GM12878 (cell line): ENCODE measurements at regions not wholly inside any gene's neighbourhood (a gene's known extent, or its start where the extent isn't known, plus 50 kb on each side); places are given as distances from the start of the nearest gene placed in this dataset.

Experiments
- ATAC-seq: fragments of 200-7000 bp; cut with Tn5 transposase; 3 replicates; pipeline ENCODE4 v1.9.1; 2020; ENCODE audit warnings: mild to moderate bottlenecking, moderate library complexity
- BruUV-seq: library from RNA; stranded (reverse); fragments of 400-500 nt; replicated peaks from 2 replicates; lab custom pipeline; 2021; lab: Mats Ljungman, UMichigan
- CTCF ChIA-PET: fragments of 300-600 bp; sonication (Branson Sonifier 250); formaldehyde crosslinking; extraction: SDS; loops from one replicate; lab custom pipeline; 2021; ENCODE audit warnings: inconsistent platforms; lab: Yijun Ruan, JAX
- POLR2A ChIA-PET: fragments of 350-600 bp; formaldehyde crosslinking; extraction: SDS; loops from one replicate; lab custom pipeline; 2021; ENCODE audit warnings: inconsistent platforms; lab: Charles Lee
- RAD21 ChIA-PET: fragments of 300-600 bp; sonication (Branson Sonifier 250); formaldehyde crosslinking; loops from one replicate; lab custom pipeline; 2023; ENCODE audit warnings: antibody characterized with exemption; ENCODE audit not compliant: unreplicated experiment; lab: Charles Lee
- SMC1A ChIA-PET: fragments of 300-600 bp; sonication (Branson Sonifier 250); formaldehyde crosslinking; loops from one replicate; lab custom pipeline; 2023; ENCODE audit not compliant: unreplicated experiment, uncharacterized antibody; lab: Charles Lee
- DNase-seq: peaks from one replicate; pipeline ENCODE4 v3.0.0-alpha.2; 2011; ENCODE audit warnings: low read depth, low spot score
- FAIRE-seq: peaks from 3 replicates; lab custom pipeline; 2011; peaks lifted over from hg19 to GRCh38; lab: Jason Lieb, UNC
- H2AFZ ChIP-seq: 2 replicates; pipeline ENCODE4 v1.6.0; 2011; ENCODE audit warnings: low read depth, low read length, control low read depth; ENCODE audit not compliant: control insufficient read depth
- H3K27ac ChIP-seq: 2 replicates; pipeline ENCODE4 v1.5.1; 2011; ENCODE audit warnings: control low read depth; ENCODE audit not compliant: control insufficient read depth, insufficient read depth
- H3K27me3 ChIP-seq, 2 experiments: replicated peaks in 1 of 2; 2 replicates each; pipeline versions ENCODE4 v1.6.0 to v1.6.1; 2011; ENCODE audit warnings: low read length in 1 of 2; ENCODE audit not compliant: control insufficient read depth in 2 of 2, insufficient read depth in 2 of 2
- H3K36me3 ChIP-seq, 2 experiments: 2 replicates each; pipeline ENCODE4 v1.5.1; 2011; ENCODE audit warnings: low read length in 1 of 2; ENCODE audit not compliant: control insufficient read depth in 2 of 2, insufficient read depth in 2 of 2
- H3K4me1 ChIP-seq: 2 replicates; pipeline ENCODE4 v1.6.1; 2011; ENCODE audit warnings: mild to moderate bottlenecking, low read length, moderate library complexity, mixed read lengths; ENCODE audit not compliant: control insufficient read depth, insufficient read depth
- H3K4me2 ChIP-seq: 2 replicates; pipeline ENCODE4 v1.6.0; 2011; ENCODE audit warnings: control low read depth; ENCODE audit not compliant: control insufficient read depth, insufficient read depth
- H3K4me3 ChIP-seq: fragments of 200-600 bp; sonication (generic); 2 replicates; pipeline ENCODE4 v1.5.1; 2016
- H3K79me2 ChIP-seq: 2 replicates; pipeline ENCODE4 v1.6.0; 2011; ENCODE audit warnings: low read length; ENCODE audit not compliant: control insufficient read depth, insufficient read depth
- H3K9ac ChIP-seq: 2 replicates; pipeline ENCODE4 v1.8.0; 2011; ENCODE audit warnings: low read length, control low read depth, mixed read lengths; ENCODE audit not compliant: control insufficient read depth, insufficient read depth
- H3K9me3 ChIP-seq: replicated peaks from 3 replicates; pipeline ENCODE4 v1.5.1; 2011; ENCODE audit warnings: mild to moderate bottlenecking, low read length; ENCODE audit not compliant: control insufficient read depth, insufficient read depth
- H4K20me1 ChIP-seq: 2 replicates; pipeline ENCODE4 v1.6.0; 2011; ENCODE audit not compliant: control insufficient read depth, insufficient read depth
- CHD4 ChIP-seq: fragments of 200-600 bp; sonication (generic); IDR thresholded peaks from 2 replicates; pipeline ENCODE4 v1.6.1; 2016; ENCODE audit warnings: mild to moderate bottlenecking
- CREM ChIP-seq: IDR thresholded peaks from 2 replicates; pipeline ENCODE4 v1.6.1; 2014; ENCODE audit warnings: antibody characterized with exemption, low read depth
- EP300 ChIP-seq, 2 experiments: fragments of 150-350 bp in 1 of 2; IDR thresholded peaks; 2 replicates each; pipeline ENCODE4 v1.6.1; 2011 to 2012; ENCODE audit warnings: low read depth in 2 of 2, low read length in 2 of 2, borderline replicate concordance in 1 of 2, improper control_type of control experiment in 1 of 2, inconsistent platforms in 1 of 2; ENCODE audit not compliant: control insufficient read depth in 1 of 2
- IRF4 ChIP-seq: IDR thresholded peaks from 2 replicates; pipeline ENCODE4 v1.6.1; 2011; ENCODE audit warnings: low read depth, low read length
- NFXL1 ChIP-seq: fragments of 450-650 bp; IDR thresholded peaks from 2 replicates; pipeline ENCODE4 v1.6.1; 2017; ENCODE audit warnings: antibody characterized with exemption, mild to moderate bottlenecking, borderline replicate concordance
- PAX5 ChIP-seq: IDR thresholded peaks from 2 replicates; pipeline ENCODE4 v1.6.1; 2011; ENCODE audit warnings: low read depth, low read length, borderline replicate concordance
- PAX8 ChIP-seq: fragments of 450-650 bp; IDR thresholded peaks from 2 replicates; pipeline ENCODE4 v1.6.1; 2017; ENCODE audit warnings: mild to moderate bottlenecking, moderate library complexity
- POLR2AphosphoS2 ChIP-seq: IDR thresholded peaks from 2 replicates; pipeline ENCODE4 v1.6.1; 2011; ENCODE audit warnings: low read depth, mild to moderate bottlenecking, low read length, improper control_type of control experiment, moderate library complexity
- RBBP5 ChIP-seq: fragments of 200-600 bp; sonication (generic); conservative IDR thresholded peaks from 2 replicates; pipeline ENCODE4 v1.6.1; 2016
- SIN3A ChIP-seq: IDR thresholded peaks from 2 replicates; pipeline ENCODE4 v1.6.1; 2012; ENCODE audit warnings: low read depth, low read length, improper control_type of control experiment
- SMC3 ChIP-seq: IDR thresholded peaks from 2 replicates; pipeline ENCODE4 v1.6.1; 2011; ENCODE audit warnings: low read length, improper control_type of control experiment, borderline replicate concordance
- SP1 ChIP-seq: IDR thresholded peaks from one replicate; pipeline ENCODE4 v1.6.1; 2011; ENCODE audit warnings: low read depth, low read length
- SPI1 ChIP-seq: IDR thresholded peaks from 2 replicates; pipeline ENCODE4 v1.6.1; 2011; ENCODE audit warnings: low read depth, mild to moderate bottlenecking, low read length, moderate library complexity, borderline replicate concordance; ENCODE audit not compliant: insufficient read depth
- SREBF1 ChIP-seq: IDR thresholded peaks from 2 replicates; pipeline ENCODE4 v1.6.1; 2012; ENCODE audit warnings: mild to moderate bottlenecking, low read length
- whole genome bisulfite sequencing: methylation state at CpG from one replicate; pipeline ENCODE4 v1.1.6; 2016; ENCODE audit warnings: low lambda C conversion rate; ENCODE audit not compliant: insufficient replicate concordance, insufficient coverage; ENCODE audit errors: missing lambda C conversion rate; 5-methylcytosine and 5-hydroxymethylcytosine counted together
- in situ Hi-C: fragments of 300-500 bp; cut with MboI; formaldehyde crosslinking; loops from 9 replicates; pipeline ENCODE4 v1.14.3; 2018; ENCODE audit warnings: mixed read lengths
- intact Hi-C: fragments of 100-400 bp; cut with micrococcal nuclease; formaldehyde crosslinking; loops from one replicate; pipeline ENCODE4 v1.14.2; 2022; ENCODE audit not compliant: unreplicated experiment
- TF ChIP-seq, protein P1 (sequence below): fragments of 450-650 bp; conservative IDR thresholded peaks from 2 replicates; pipeline ENCODE4 v1.6.1; 2017; ENCODE audit warnings: mild to moderate bottlenecking, moderate library complexity
- TF ChIP-seq, protein P2 (sequence below): IDR thresholded peaks from 2 replicates; pipeline ENCODE4 v1.6.1; 2011; ENCODE audit warnings: low read depth, mild to moderate bottlenecking, low read length, moderate library complexity, borderline replicate concordance; ENCODE audit errors: extremely low read depth
- TF ChIP-seq, protein P3 (sequence below): IDR thresholded peaks from 2 replicates; pipeline ENCODE4 v1.6.1; 2011; ENCODE audit warnings: borderline replicate concordance, low read depth, mild to moderate bottlenecking, moderate library complexity, low read length; ENCODE audit not compliant: insufficient read depth, poor library complexity, severe bottlenecking
- TF ChIP-seq, protein P4 (sequence below): fragments of 450-650 bp; IDR thresholded peaks from 2 replicates; pipeline ENCODE4 v1.6.1; 2016; ENCODE audit warnings: mild to moderate bottlenecking

DNA sequence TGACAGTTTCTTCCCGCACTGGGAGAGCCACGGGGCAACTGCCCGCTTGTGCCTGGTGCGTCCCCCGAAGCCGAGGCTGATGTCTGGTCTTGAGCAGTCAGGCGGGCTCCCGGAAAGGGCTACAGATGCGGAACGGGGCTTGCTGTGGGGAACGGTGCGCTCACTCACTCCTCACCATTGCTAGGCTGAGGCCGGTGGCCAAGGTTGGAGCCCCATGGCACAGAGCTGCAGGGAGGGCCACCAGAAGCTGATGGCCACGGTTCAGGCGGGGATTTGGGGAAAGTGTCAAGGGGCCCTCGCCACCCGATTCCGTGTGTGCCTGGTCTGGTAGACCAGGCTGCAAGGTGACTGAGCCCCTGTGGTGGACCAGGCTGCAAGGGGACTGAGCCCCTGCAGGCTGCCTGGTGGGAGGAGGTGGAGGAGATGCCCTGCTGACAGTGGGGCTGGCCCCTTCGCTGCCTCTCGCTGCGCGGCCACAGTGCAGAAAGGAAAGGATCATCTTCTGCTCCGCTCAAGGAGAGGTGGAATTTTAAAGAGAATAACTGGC lies 1315.8 kb downstream of the BRD1 start:
- BruUV-seq = no TSS peak
- H3K4me2 ChIP-seq = no peak overlapping the region
- CTCF ChIA-PET = no interaction called here
- TF ChIP-seq SIN3A = no peak
- TF ChIP-seq, protein P1, sequence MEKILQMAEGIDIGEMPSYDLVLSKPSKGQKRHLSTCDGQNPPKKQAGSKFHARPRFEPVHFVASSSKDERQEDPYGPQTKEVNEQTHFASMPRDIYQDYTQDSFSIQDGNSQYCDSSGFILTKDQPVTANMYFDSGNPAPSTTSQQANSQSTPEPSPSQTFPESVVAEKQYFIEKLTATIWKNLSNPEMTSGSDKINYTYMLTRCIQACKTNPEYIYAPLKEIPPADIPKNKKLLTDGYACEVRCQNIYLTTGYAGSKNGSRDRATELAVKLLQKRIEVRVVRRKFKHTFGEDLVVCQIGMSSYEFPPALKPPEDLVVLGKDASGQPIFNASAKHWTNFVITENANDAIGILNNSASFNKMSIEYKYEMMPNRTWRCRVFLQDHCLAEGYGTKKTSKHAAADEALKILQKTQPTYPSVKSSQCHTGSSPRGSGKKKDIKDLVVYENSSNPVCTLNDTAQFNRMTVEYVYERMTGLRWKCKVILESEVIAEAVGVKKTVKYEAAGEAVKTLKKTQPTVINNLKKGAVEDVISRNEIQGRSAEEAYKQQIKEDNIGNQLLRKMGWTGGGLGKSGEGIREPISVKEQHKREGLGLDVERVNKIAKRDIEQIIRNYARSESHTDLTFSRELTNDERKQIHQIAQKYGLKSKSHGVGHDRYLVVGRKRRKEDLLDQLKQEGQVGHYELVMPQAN = no peak
- no peak for TF ChIP-seq CREM
- no peak for TF ChIP-seq CHD4
- no peak for TF ChIP-seq SREBF1
- TF ChIP-seq NFXL1 = no peak
- no peak for TF ChIP-seq IRF4
- TF ChIP-seq PAX5 = no peak
- TF ChIP-seq PAX8 = no peak
- TF ChIP-seq, protein P2, sequence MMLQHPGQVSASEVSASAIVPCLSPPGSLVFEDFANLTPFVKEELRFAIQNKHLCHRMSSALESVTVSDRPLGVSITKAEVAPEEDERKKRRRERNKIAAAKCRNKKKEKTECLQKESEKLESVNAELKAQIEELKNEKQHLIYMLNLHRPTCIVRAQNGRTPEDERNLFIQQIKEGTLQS = no peak
- no peak for TF ChIP-seq SMC3
- no peak for TF ChIP-seq RBBP5
- TF ChIP-seq, protein P3, sequence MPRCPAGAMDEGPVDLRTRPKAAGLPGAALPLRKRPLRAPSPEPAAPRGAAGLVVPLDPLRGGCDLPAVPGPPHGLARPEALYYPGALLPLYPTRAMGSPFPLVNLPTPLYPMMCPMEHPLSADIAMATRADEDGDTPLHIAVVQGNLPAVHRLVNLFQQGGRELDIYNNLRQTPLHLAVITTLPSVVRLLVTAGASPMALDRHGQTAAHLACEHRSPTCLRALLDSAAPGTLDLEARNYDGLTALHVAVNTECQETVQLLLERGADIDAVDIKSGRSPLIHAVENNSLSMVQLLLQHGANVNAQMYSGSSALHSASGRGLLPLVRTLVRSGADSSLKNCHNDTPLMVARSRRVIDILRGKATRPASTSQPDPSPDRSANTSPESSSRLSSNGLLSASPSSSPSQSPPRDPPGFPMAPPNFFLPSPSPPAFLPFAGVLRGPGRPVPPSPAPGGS = no peak
- TF ChIP-seq SPI1 = no peak
- TF ChIP-seq, protein P4, sequence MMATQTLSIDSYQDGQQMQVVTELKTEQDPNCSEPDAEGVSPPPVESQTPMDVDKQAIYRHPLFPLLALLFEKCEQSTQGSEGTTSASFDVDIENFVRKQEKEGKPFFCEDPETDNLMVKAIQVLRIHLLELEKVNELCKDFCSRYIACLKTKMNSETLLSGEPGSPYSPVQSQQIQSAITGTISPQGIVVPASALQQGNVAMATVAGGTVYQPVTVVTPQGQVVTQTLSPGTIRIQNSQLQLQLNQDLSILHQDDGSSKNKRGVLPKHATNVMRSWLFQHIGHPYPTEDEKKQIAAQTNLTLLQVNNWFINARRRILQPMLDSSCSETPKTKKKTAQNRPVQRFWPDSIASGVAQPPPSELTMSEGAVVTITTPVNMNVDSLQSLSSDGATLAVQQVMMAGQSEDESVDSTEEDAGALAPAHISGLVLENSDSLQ = no peak
- TF ChIP-seq EP300 (IDR thresholded peaks at IDR 0.05; ENCODE audit: borderline replicate concordance in 1 of 2, control insufficient read depth in 1 of 2, low read depth in 2 of 2, low read length in 2 of 2) = no peak
- no peak for TF ChIP-seq POLR2AphosphoS2
- no peak for TF ChIP-seq SP1
- TF ChIP-seq, all 136 proteins: peak for 0
- WGBS = 64% methylated on average over 21 of the region's 23 CpGs
- Histone ChIP-seq H3K9ac (no peak overlapping the region), H3K4me3 (no peak overlapping the region), H3K9me3 (no peaks in the 10 kb centered on the region; the same call in 2 of the 3 replicates), H2AFZ (no peak overlapping the region), H3K4me1 (no peaks in the 10 kb centered on the region), H3K27me3 (no peaks in the 10 kb centered on the region), H3K27ac (no peak overlapping the region), H4K20me1 (no peaks in the 10 kb centered on the region), H3K36me3 (no peaks in the 10 kb centered on the region), H3K79me2 (no peaks in the 10 kb centered on the region)
- in situ Hi-C loops = no loop called here
- ATAC-seq (no peak), DNase-seq (no peak), FAIRE-seq (no peak)
- ChIA-PET SMC1A (no interaction called here), POLR2A (no interaction called here), RAD21 (no interaction called here)
- intact Hi-C loops = no loop called here
